Endothelial cell of umbilical vein (primary cell): ENCODE measurements at regions not wholly inside any gene's neighbourhood (a gene's known extent, or its start where the extent isn't known, plus 50 kb on each side); places are given as distances from the start of the nearest gene placed in this dataset.

Experiments used
- BruUV-seq: library from RNA; stranded (reverse); fragments of 400-500 nt; replicated peaks from 2 replicates; lab custom pipeline; 2021; lab: Mats Ljungman, UMichigan
- CTCF ChIA-PET: fragments of 300-600, 350-600 bp; sonication (Branson Sonifier 250); formaldehyde crosslinking; loops from one replicate; lab custom pipeline; 2021; ENCODE audit warnings: antibody characterized with exemption, inconsistent platforms; lab: Charles Lee
- POLR2A ChIA-PET: fragments of 300-600, 350-600 bp; sonication (Branson Sonifier 250); formaldehyde crosslinking; loops from one replicate; lab custom pipeline; 2021; ENCODE audit warnings: antibody characterized with exemption, inconsistent platforms; lab: Charles Lee
- DNase-seq: peaks from one replicate; pipeline ENCODE4 v3.0.0-alpha.2; 2011; ENCODE audit warnings: low read depth, low spot score
- FAIRE-seq: peaks from 2 replicates; lab custom pipeline; 2011; peaks lifted over from hg19 to GRCh38; lab: Jason Lieb, UNC
- H2AFZ ChIP-seq: 2 replicates; pipeline ENCODE4 v1.6.0; 2012; ENCODE audit warnings: low read depth, low read length, control low read depth, inconsistent platforms
- H3K27ac ChIP-seq: 2 replicates; pipeline ENCODE4 v1.5.1; 2011; ENCODE audit warnings: low read depth, mild to moderate bottlenecking, control low read depth, low read length, moderate library complexity; ENCODE audit not compliant: insufficient read depth
- H3K27me3 ChIP-seq, 2 experiments: 2 replicates each; pipeline versions ENCODE4 v1.6.0 to v1.6.1; 2011; ENCODE audit warnings: low read length in 2 of 2, mixed read lengths in 1 of 2; ENCODE audit not compliant: control insufficient read depth in 2 of 2, insufficient read depth in 2 of 2
- H3K36me3 ChIP-seq, 2 experiments: 2 replicates in 1 of 2; 3 replicates in 1 of 2; pipeline ENCODE4 v1.5.1; 2011; ENCODE audit warnings: low read length in 2 of 2, mild to moderate bottlenecking in 1 of 2, moderate library complexity in 1 of 2; ENCODE audit not compliant: control insufficient read depth in 2 of 2, insufficient read depth in 2 of 2; ENCODE audit errors: extremely low read depth in 1 of 2
- H3K4me1 ChIP-seq: 3 replicates; pipeline ENCODE4 v1.5.1; 2011; ENCODE audit warnings: mild to moderate bottlenecking, low read length; ENCODE audit not compliant: control insufficient read depth, insufficient read depth; ENCODE audit errors: extremely low read depth
- H3K4me2 ChIP-seq: 2 replicates; pipeline ENCODE4 v1.6.1; 2011; ENCODE audit warnings: low read length, control low read depth, mixed read lengths; ENCODE audit not compliant: insufficient read depth
- H3K4me3 ChIP-seq, 3 experiments: fragments of 200-600 bp in 1 of 3; sonication (generic), shearing (Covaris generic) in 1 of 3; replicated peaks in 1 of 3; 2 replicates each; pipeline ENCODE4 v1.5.1; 2011 to 2016; ENCODE audit warnings: control low read depth in 3 of 3, low read length in 3 of 3, mild to moderate bottlenecking in 2 of 3, inconsistent platforms in 1 of 3, low read depth in 1 of 3, moderate library complexity in 1 of 3; ENCODE audit not compliant: insufficient read depth in 1 of 3
- H3K79me2 ChIP-seq: 2 replicates; pipeline ENCODE4 v1.6.0; 2012; ENCODE audit warnings: low read length, inconsistent platforms; ENCODE audit not compliant: control insufficient read depth, insufficient read depth
- H3K9ac ChIP-seq: replicated peaks from 2 replicates; pipeline ENCODE3; 2011; ENCODE audit warnings: low read length, control low read depth; ENCODE audit not compliant: insufficient read depth; ENCODE audit errors: extremely low read depth
- H3K9me1 ChIP-seq: replicated peaks from 3 replicates; pipeline ENCODE4 v1.6.0; 2011; ENCODE audit warnings: mild to moderate bottlenecking, low read length; ENCODE audit not compliant: control insufficient read depth, insufficient read depth; ENCODE audit errors: extremely low read depth
- H3K9me3 ChIP-seq: replicated peaks from 2 replicates; pipeline ENCODE4 v1.5.1; 2012; ENCODE audit warnings: low read length, inconsistent platforms; ENCODE audit not compliant: control insufficient read depth, insufficient read depth
- H4K20me1 ChIP-seq: replicated peaks from 2 replicates; pipeline ENCODE3; 2011; ENCODE audit warnings: mild to moderate bottlenecking, low read length; ENCODE audit not compliant: control insufficient read depth, insufficient read depth; ENCODE audit errors: extremely low read depth
- CTCF ChIP-seq, 2 donors: IDR thresholded peaks; 1 replicate in 1 of 2; 2 replicates in 1 of 2; pipeline ENCODE4 v1.5.1; 2011; ENCODE audit warnings: low read length in 2 of 2, mild to moderate bottlenecking in 2 of 2, moderate library complexity in 2 of 2, control low read depth in 1 of 2, inconsistent platforms in 1 of 2, low read depth in 1 of 2; ENCODE audit not compliant: insufficient read depth in 1 of 2; ENCODE audit errors: extremely low read depth in 1 of 2
- EZH2 ChIP-seq: IDR thresholded peaks from 2 replicates; pipeline ENCODE4 v1.6.1; 2012; ENCODE audit warnings: borderline replicate concordance, low read depth, mild to moderate bottlenecking, moderate library complexity, low read length, inconsistent platforms; ENCODE audit not compliant: severe bottlenecking
- FOS ChIP-seq: IDR thresholded peaks from 2 replicates; pipeline ENCODE4 v1.6.1; 2011; ENCODE audit warnings: mild to moderate bottlenecking, low read length, moderate library complexity, borderline replicate concordance; ENCODE audit not compliant: insufficient read depth
- GATA2 ChIP-seq: IDR thresholded peaks from 2 replicates; pipeline ENCODE4 v1.7.0; 2011; ENCODE audit warnings: low read depth, mild to moderate bottlenecking, moderate library complexity, mixed read lengths, low read length; ENCODE audit not compliant: insufficient read length, insufficient read depth
- JUN ChIP-seq: IDR thresholded peaks from 2 replicates; pipeline ENCODE4 v1.6.1; 2011; ENCODE audit warnings: borderline replicate concordance, low read depth; ENCODE audit not compliant: insufficient read length, insufficient read depth
- MAX ChIP-seq: IDR thresholded peaks from 2 replicates; pipeline ENCODE4 v1.6.1; 2011; ENCODE audit not compliant: insufficient read depth, insufficient read length
- MYC ChIP-seq: IDR thresholded peaks from one replicate; pipeline ENCODE4 v1.6.1; 2011; ENCODE audit warnings: mild to moderate bottlenecking, low read depth, low read length
- POLR2A ChIP-seq: IDR thresholded peaks from 2 replicates; pipeline ENCODE4 v1.6.1; 2012; ENCODE audit warnings: low read depth, mild to moderate bottlenecking, control low read depth, low read length
- POLR2AphosphoS5 ChIP-seq: IDR thresholded peaks from 2 replicates; pipeline ENCODE4 v1.6.1; 2012; ENCODE audit warnings: low read depth, mild to moderate bottlenecking, control low read depth, low read length, moderate library complexity; ENCODE audit not compliant: insufficient read depth
- dilution Hi-C: fragments of 300-500 bp; cut with MboI; formaldehyde crosslinking; loops from one replicate; pipeline ENCODE4 v1.15.0; 2019; ENCODE audit warnings: low sequenced_read_pairs; ENCODE audit not compliant: extremely low pct_ligation_motif_present
- intact Hi-C: fragments of 100-400 bp; cut with micrococcal nuclease; formaldehyde crosslinking; loops from one replicate; pipeline ENCODE4 v1.10.0; 2022

GRCh38 chr9:23926368-23926767 lies 100.3 kb upstream of the ELAVL2 start:
- Histone ChIP-seq H3K4me1 (no peaks in the 10 kb centered on the region), H4K20me1 (no peaks in the 10 kb centered on the region), H3K79me2 (no peaks in the 10 kb centered on the region), H3K4me2 (no peak overlapping the region), H2AFZ (no peak overlapping the region), H3K4me3 (no peak overlapping the region), H3K27me3 (no peaks in the 10 kb centered on the region), H3K9me1 (no peaks in the 10 kb centered on the region), H3K9ac (no peak overlapping the region), H3K36me3 (no peaks in the 10 kb centered on the region), H3K9me3 (no peaks in the 10 kb centered on the region), H3K27ac (no peak overlapping the region)
- ChIA-PET POLR2A (no interaction called here), CTCF (no interaction called here)
- FAIRE-seq, result no peak
- BruUV-seq, result no TSS peak
- TF ChIP-seq JUN (no peak), CTCF (IDR thresholded peaks at IDR 0.05; ENCODE audit: extremely low read depth in 1 of 2, insufficient read depth in 1 of 2, low read depth in 1 of 2, low read length in 2 of 2) (no peak), MYC (no peak), FOS (no peak), POLR2AphosphoS5 (no peak), GATA2 (no peak), EZH2 (no peak), POLR2A (no peak), MAX (no peak)
- dilution Hi-C loops, result no loop called here
- no peak for DNase-seq
- intact Hi-C loops, result no loop called here
